ENCODE measurements at regions not wholly inside any gene's neighbourhood (a gene's known extent, or its start where the extent isn't known, plus 50 kb on each side); places are given as distances from the start of the nearest gene placed in this dataset.

GRCh38 chr10:128420623-128421022 lies 294.4 kb upstream of the MKI67 start:
- TF ChIP-seq, protein P1, sequence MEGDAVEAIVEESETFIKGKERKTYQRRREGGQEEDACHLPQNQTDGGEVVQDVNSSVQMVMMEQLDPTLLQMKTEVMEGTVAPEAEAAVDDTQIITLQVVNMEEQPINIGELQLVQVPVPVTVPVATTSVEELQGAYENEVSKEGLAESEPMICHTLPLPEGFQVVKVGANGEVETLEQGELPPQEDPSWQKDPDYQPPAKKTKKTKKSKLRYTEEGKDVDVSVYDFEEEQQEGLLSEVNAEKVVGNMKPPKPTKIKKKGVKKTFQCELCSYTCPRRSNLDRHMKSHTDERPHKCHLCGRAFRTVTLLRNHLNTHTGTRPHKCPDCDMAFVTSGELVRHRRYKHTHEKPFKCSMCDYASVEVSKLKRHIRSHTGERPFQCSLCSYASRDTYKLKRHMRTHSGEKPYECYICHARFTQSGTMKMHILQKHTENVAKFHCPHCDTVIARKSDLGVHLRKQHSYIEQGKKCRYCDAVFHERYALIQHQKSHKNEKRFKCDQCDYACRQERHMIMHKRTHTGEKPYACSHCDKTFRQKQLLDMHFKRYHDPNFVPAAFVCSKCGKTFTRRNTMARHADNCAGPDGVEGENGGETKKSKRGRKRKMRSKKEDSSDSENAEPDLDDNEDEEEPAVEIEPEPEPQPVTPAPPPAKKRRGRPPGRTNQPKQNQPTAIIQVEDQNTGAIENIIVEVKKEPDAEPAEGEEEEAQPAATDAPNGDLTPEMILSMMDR (IDR thresholded peaks at IDR 0.05; ENCODE audit: low read depth, low read length), result no peak
- H3K4me3 ChIP-seq (replicated peaks in 1 of 2; ENCODE audit: low read depth in 2 of 2, low read length in 2 of 2), result no peak overlapping the region
- DNase-seq (ENCODE audit: low read depth in 2 of 2), result no peak

DNA sequence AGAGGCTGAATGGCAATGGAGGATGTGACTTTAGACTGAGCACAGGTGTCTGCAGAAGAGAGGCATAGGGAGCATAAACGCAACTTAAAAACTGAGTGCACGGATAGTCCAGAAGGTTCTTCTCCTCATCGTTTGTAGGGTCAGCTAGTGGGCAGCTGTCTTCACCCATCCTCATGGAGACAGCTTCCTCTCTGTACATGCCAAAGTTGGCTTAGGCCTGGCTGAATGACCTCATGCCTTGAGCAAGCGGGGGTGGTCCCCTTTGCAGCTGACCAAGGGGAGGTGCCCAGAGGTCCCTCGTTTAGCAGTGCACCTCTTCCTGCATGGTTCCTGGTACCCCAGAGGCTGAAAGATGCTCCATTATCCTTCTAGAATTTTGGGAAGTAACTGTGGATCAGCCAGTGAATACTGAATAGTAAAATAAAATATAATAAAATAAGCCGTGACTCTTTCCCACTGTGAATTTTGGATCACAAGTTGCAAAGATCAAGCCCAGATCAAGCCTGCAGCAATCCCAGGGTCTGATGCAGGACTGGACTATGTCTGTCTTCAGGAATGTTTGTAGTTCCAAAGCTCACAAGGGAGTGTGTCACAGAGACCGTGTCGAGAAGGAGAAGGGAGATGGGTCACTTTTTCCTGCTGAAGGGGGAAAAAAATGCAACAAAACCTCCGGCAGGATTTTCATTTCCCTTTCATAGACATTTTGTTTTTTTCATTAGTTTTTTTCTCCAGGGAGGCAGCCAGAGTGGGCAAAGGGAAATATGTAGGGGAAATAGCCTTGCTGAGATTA lies 295.3 kb upstream of the MKI67 start:
- no peak for DNase-seq (ENCODE audit: low read depth in 2 of 2)
- no peak overlapping the region for H3K4me3 ChIP-seq (replicated peaks in 1 of 2; ENCODE audit: low read depth in 2 of 2, low read length in 2 of 2)
- TF ChIP-seq, protein P1 (IDR thresholded peaks at IDR 0.05; ENCODE audit: low read depth, low read length), result no peak

DNA sequence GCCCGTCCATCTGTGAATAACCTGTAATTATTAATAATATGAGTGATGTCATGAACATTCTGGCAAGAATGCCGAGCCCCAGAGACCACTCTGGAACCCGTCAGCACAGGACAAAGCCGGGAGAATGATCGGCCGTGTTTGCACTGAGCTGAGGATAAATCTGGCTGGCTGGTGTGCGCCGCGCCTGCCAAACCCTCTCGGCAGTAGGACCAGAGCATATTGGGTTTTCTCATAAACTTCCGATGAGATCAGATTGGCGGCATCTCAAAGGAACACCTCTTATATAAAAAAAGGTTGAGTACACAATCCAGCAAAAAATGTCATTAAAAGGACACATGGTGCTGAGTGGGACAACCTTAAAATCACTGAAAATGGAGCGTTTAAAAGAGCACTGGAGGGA lies 296.0 kb upstream of the MKI67 start:
- H3K4me3 ChIP-seq (replicated peaks in 1 of 2; ENCODE audit: low read depth in 2 of 2, low read length in 2 of 2), result no peak overlapping the region
- no peak for DNase-seq (ENCODE audit: low read depth in 2 of 2)
- TF ChIP-seq, protein P1 (IDR thresholded peaks at IDR 0.05; ENCODE audit: low read depth, low read length), result no peak

GRCh38 chr10:128422999-128423398 lies 296.8 kb upstream of the MKI67 start:
- no peak overlapping the region for H3K4me3 ChIP-seq (replicated peaks in 1 of 2; ENCODE audit: low read depth in 2 of 2, low read length in 2 of 2)
- no peak for DNase-seq (ENCODE audit: low read depth in 2 of 2)
- TF ChIP-seq, protein P1 (IDR thresholded peaks at IDR 0.05; ENCODE audit: low read depth, low read length), result no peak

DNA sequence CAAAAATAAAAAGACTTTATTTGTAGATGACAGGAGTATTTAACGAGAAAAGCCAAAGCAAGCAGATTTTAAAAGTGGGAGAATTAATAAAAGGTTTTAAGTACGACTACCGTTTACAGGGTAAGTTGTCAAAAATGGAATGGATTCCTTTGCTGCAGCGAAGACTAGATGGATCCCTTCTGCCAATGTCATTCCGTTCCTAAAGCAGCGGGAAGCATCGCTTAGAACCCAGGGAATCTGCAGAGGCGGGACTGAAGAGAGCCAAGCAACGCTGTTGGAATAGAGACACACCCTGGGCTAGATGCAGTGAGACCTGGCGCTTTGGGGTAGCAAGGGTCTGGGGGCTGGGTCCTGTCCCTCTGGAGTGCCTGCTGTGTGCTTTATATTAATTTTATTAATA lies 303.1 kb upstream of the MKI67 start:
- H3K4me3 ChIP-seq (replicated peaks in 1 of 2; ENCODE audit: low read depth in 2 of 2, low read length in 2 of 2), result no peak overlapping the region
- TF ChIP-seq, protein P1 (IDR thresholded peaks at IDR 0.05; ENCODE audit: low read depth, low read length), result no peak
- DNase-seq (ENCODE audit: low read depth in 2 of 2), result no peak

DNA sequence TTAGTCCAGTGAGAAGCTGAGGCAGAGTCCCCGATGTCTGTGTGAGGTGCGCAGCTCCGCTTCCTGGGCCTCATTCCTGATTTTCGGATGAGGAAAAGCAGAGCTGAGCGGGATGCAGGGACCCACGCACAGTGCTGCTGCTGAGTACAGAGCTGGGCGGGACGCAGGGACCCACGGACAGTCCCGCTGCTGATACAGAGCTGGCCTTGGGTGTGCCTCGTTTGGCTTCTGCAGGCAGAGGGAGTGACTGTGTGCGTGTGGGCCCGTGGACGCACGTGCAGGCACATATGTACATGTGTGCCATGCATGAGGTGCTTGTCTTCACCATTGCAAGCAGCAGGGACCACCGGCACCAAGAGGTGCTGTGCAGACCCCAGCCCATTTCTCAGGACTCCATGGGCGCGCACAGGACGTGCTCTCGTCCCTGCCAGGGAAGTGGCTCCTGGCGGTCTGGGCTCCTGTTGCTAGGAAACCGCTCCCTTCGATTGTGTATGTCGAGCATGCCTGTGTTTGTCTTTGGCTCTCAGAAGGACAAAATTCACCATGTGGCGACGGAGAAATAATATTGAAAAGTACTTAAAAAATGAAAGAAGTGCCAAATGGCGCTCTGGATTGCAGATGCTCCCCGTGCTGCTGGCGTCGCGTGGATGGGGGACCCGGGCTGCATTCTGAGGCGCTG lies 303.8 kb upstream of the MKI67 start:
- H3K4me3 ChIP-seq (replicated peaks in 1 of 2; ENCODE audit: low read depth in 2 of 2, low read length in 2 of 2), result no peak overlapping the region
- no peak for DNase-seq (ENCODE audit: low read depth in 2 of 2)

More for the DNA sequence above, 303.8 kb upstream of the MKI67 start:
- TF ChIP-seq, protein P1 (IDR thresholded peaks at IDR 0.05; ENCODE audit: low read depth, low read length), result no peak
